ENCODE measurements at regions not wholly inside any gene's neighbourhood (a gene's known extent, or its start where the extent isn't known, plus 50 kb on each side); places are given as distances from the start of the nearest gene placed in this dataset.
"Not testable (repeated sequence)": the region's sequence is repeated elsewhere in the genome, so short reads cannot be mapped to it uniquely, and the experiment has no call there.

GRCh38 chr4:100340512-100341485 is 150.5 kb upstream of the DDIT4L start:
- intact Hi-C loops (cut with DNase I) = no loop called here
- no peak for DNase-seq (ENCODE audit: low spot score)

- intact Hi-C loops (cut with DNase I) = no loop called here
- no peak for DNase-seq (ENCODE audit: low spot score)
Measured at GRCh38 chr4:100339870-100340269, 149.6 kb upstream of the DDIT4L start.

- intact Hi-C loops (cut with DNase I); DNase-seq (ENCODE audit: low spot score): not testable (repeated sequence)
Measured at GRCh38 chr4:100333491-100333890, 143.2 kb upstream of the DDIT4L start.

GRCh38 chr4:100317032-100317864 is 127.0 kb upstream of the DDIT4L start:
- no peak for DNase-seq (ENCODE audit: low spot score)
- intact Hi-C loops (cut with DNase I) = loop anchor here in 1 of 2 donors (10.0 kb wide), 1 partner anchor 98 kb away; no protein-coding TSS in a partner anchor

GRCh38 chr4:100314057-100314456 is 123.8 kb upstream of the DDIT4L start:
- DNase-seq (ENCODE audit: low spot score) = no peak
- intact Hi-C loops (cut with DNase I) = loop anchor here in 1 of 2 donors (10.0 kb wide), 1 partner anchor 101 kb away; no protein-coding TSS in a partner anchor

- intact Hi-C loops (cut with DNase I) = loop anchor here in 1 of 2 donors (10.0 kb wide), 1 partner anchor 102 kb away; no protein-coding TSS in a partner anchor
- DNase-seq (ENCODE audit: low spot score) = no peak
Measured at GRCh38 chr4:100312615-100313350, 122.5 kb upstream of the DDIT4L start.

GRCh38 chr4:100311181-100311580 is 120.9 kb upstream of the DDIT4L start:
- intact Hi-C loops (cut with DNase I) = loop anchor here in 1 of 2 donors (10.0 kb wide), 1 partner anchor 104 kb away; no protein-coding TSS in a partner anchor
- no peak for DNase-seq (ENCODE audit: low spot score)

GRCh38 chr4:100306018-100306417 is 115.8 kb upstream of the DDIT4L start:
- intact Hi-C loops (cut with DNase I) = no loop called here
- no peak for DNase-seq (ENCODE audit: low spot score)

GRCh38 chr4:100302061-100303026 is 112.1 kb upstream of the DDIT4L start:
- intact Hi-C loops (cut with DNase I) = no loop called here
- no peak for DNase-seq (ENCODE audit: low spot score)

- intact Hi-C loops (cut with DNase I) = loop anchor here in 1 of 2 donors (10.0 kb wide), 1 partner anchor 204 kb away; no protein-coding TSS in a partner anchor
- DNase-seq (ENCODE audit: low spot score) = no peak
Measured at GRCh38 chr4:100299046-100299840, 109.0 kb upstream of the DDIT4L start.

GRCh38 chr4:100295792-100296191 is 105.5 kb upstream of the DDIT4L start:
- no peak for DNase-seq (ENCODE audit: low spot score)
- intact Hi-C loops (cut with DNase I) = loop anchor here in 1 of 2 donors (10.0 kb wide), 1 partner anchor 201 kb away; no protein-coding TSS in a partner anchor

GRCh38 chr4:100294356-100294755 is 104.1 kb upstream of the DDIT4L start:
- no peak for DNase-seq (ENCODE audit: low spot score)
- intact Hi-C loops (cut with DNase I) = loop anchor here in 1 of 2 donors (10.0 kb wide), 1 partner anchor 200 kb away; no protein-coding TSS in a partner anchor

GRCh38 chr4:100290585-100290984 is 100.3 kb upstream of the DDIT4L start:
- intact Hi-C loops (cut with DNase I) = loop anchor here in 1 of 2 donors (10.0 kb wide), 1 partner anchor 196 kb away; no protein-coding TSS in a partner anchor
- DNase-seq (ENCODE audit: low spot score) = no peak

GRCh38 chr4:100289946-100290345 is 99.7 kb upstream of the DDIT4L start:
- intact Hi-C loops (cut with DNase I) = loop anchor here in 1 of 2 donors (10.0 kb wide), 1 partner anchor 195 kb away; no protein-coding TSS in a partner anchor
- DNase-seq (ENCODE audit: low spot score) = no peak

GRCh38 chr4:100289530-100289888 is 99.2 kb upstream of the DDIT4L start:
- DNase-seq (ENCODE audit: low spot score) = no peak
- intact Hi-C loops (cut with DNase I) = no loop called here

GRCh38 chr4:100288811-100289529 is 98.7 kb upstream of the DDIT4L start:
- intact Hi-C loops (cut with DNase I) = no loop called here
- DNase-seq (ENCODE audit: low spot score) = no peak
